ENCODE measurements at regions not wholly inside any gene's neighbourhood (a gene's known extent, or its start where the extent isn't known, plus 50 kb on each side); places are given as distances from the start of the nearest gene placed in this dataset.

DNA sequence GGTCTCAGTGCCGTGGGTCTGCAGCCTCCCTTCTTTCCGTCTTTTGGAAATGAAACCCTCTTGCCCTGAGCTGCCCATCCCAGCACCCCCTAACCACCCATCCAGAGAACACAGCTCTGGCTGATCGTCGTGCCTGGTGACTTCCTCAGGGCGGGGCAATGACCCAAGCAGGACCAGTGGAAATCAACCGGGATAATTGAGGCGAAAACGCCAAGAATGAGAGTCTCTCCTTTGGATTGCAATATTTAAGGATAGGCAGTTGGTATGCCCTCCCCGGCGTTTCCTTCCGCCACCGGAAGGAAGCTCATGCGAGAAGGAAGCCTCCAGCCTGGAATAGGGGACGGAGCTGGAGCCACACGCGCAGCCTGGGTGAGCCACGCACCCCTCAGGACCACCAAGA lies 73.7 kb upstream of the PFKP start:
- no peak overlapping the region for H3K4me2 ChIP-seq (ENCODE audit: insufficient read depth, low read length)
- H4K20me1 ChIP-seq (ENCODE audit: insufficient read depth, low read length): no peaks in the 10 kb centered on the region
- no peaks in the 10 kb centered on the region for H3K9me3 ChIP-seq (ENCODE audit: low read depth, low read length)
- H3K36me3 ChIP-seq (ENCODE audit: insufficient read depth, low read length): no peaks in the 10 kb centered on the region
- no peak overlapping the region for H3K27ac ChIP-seq (ENCODE audit: low read depth, low read length)
- H2AFZ ChIP-seq (ENCODE audit: low read length): no peak overlapping the region
- no peaks in the 10 kb centered on the region for H3K4me1 ChIP-seq (ENCODE audit: insufficient read depth, low read length)
- no peak for DNase-seq (ENCODE audit: insufficient read length, low spot score, missing footprints)
- TF ChIP-seq, protein P1, sequence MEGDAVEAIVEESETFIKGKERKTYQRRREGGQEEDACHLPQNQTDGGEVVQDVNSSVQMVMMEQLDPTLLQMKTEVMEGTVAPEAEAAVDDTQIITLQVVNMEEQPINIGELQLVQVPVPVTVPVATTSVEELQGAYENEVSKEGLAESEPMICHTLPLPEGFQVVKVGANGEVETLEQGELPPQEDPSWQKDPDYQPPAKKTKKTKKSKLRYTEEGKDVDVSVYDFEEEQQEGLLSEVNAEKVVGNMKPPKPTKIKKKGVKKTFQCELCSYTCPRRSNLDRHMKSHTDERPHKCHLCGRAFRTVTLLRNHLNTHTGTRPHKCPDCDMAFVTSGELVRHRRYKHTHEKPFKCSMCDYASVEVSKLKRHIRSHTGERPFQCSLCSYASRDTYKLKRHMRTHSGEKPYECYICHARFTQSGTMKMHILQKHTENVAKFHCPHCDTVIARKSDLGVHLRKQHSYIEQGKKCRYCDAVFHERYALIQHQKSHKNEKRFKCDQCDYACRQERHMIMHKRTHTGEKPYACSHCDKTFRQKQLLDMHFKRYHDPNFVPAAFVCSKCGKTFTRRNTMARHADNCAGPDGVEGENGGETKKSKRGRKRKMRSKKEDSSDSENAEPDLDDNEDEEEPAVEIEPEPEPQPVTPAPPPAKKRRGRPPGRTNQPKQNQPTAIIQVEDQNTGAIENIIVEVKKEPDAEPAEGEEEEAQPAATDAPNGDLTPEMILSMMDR (IDR thresholded peaks at IDR 0.05; ENCODE audit: extremely low read depth, low read depth, low read length): no peak
- no peaks in the 10 kb centered on the region for H3K79me2 ChIP-seq (ENCODE audit: insufficient read depth, low read length)
- H3K4me3 ChIP-seq (ENCODE audit: insufficient read depth, low read length): no peak overlapping the region
- H3K27me3 ChIP-seq (ENCODE audit: insufficient read depth, low read length): peaks cover 16% of the 10 kb centered on the region

DNA sequence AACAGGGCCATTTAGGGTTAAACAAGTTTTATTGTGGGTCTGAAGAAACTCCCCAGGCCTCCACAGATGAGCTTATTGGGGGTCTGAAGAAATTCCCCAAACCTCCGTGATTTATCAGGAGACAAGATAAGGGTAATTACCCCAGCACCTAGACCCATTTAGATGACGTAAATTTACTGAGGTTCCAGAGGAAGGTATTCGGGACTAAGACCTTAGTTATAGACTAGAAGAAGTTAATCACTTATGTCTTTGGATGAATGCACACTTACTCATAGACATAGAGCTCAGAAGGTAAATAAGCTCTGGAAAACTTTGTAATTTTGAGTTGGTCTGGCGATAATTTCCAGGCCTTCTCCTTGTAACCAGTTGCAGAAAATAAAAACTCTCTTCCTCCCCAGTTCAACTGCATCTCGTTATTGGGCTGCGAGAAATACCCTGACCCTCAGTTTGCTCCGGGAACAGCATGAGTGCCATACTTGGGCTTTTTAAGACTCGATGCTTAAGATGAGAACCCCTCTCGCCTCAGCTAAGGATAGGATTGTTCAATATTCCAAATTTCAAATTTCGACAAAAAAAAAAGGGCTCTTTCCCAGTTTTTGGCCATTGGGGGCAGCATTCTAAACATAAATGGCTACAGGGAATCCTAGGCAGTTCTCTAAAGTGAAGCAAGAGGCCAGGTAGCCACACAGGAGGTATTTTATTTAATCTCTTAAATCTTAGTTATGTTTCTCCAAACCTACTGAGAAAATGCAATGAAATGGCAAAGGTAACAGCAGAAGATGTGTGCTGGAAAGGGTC lies 74.7 kb upstream of the PFKP start:
- H3K27me3 ChIP-seq (ENCODE audit: insufficient read depth, low read length): peaks cover 16% of the 10 kb centered on the region
- H3K4me3 ChIP-seq (ENCODE audit: insufficient read depth, low read length): no peak overlapping the region
- DNase-seq (ENCODE audit: insufficient read length, low spot score, missing footprints): no peak
- H3K79me2 ChIP-seq (ENCODE audit: insufficient read depth, low read length): no peaks in the 10 kb centered on the region
- H4K20me1 ChIP-seq (ENCODE audit: insufficient read depth, low read length): no peaks in the 10 kb centered on the region
- no peaks in the 10 kb centered on the region for H3K9me3 ChIP-seq (ENCODE audit: low read depth, low read length)
- H3K36me3 ChIP-seq (ENCODE audit: insufficient read depth, low read length): no peaks in the 10 kb centered on the region
- no peak overlapping the region for H3K27ac ChIP-seq (ENCODE audit: low read depth, low read length)
- no peaks in the 10 kb centered on the region for H3K4me1 ChIP-seq (ENCODE audit: insufficient read depth, low read length)
- no peak overlapping the region for H3K4me2 ChIP-seq (ENCODE audit: insufficient read depth, low read length)
- H2AFZ ChIP-seq (ENCODE audit: low read length): no peak overlapping the region
- TF ChIP-seq, protein P1 (IDR thresholded peaks at IDR 0.05; ENCODE audit: extremely low read depth, low read depth, low read length): peak; percentile 42

DNA sequence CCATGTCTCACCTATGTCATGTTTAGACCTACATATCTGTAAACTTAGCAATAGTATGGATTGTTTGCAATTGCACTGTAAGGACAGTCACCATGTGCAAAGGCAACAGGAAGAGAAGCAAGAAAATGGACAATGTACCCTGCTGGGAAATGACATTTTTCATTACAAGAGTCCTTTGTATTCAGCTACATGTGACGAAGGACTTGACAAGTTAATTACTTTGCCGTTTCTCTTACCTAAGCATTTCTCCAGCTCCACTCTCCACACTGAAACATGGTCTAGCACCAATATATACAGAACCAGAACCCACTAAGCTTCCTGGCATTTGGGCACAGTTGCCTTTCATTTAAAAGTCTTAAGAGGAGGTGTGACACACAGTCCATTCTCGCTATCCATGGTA lies 76.6 kb upstream of the PFKP start:
- Histone ChIP-seq H3K4me2 (ENCODE audit: insufficient read depth, low read length) (no peak overlapping the region), H3K27ac (ENCODE audit: low read depth, low read length) (no peak overlapping the region), H4K20me1 (ENCODE audit: insufficient read depth, low read length) (no peaks in the 10 kb centered on the region), H3K36me3 (ENCODE audit: insufficient read depth, low read length) (no peaks in the 10 kb centered on the region), H3K27me3 (ENCODE audit: insufficient read depth, low read length) (peaks cover 16% of the 10 kb centered on the region), H3K4me3 (ENCODE audit: insufficient read depth, low read length) (no peak overlapping the region), H3K9me3 (ENCODE audit: low read depth, low read length) (no peaks in the 10 kb centered on the region), H3K79me2 (ENCODE audit: insufficient read depth, low read length) (no peaks in the 10 kb centered on the region), H3K4me1 (ENCODE audit: insufficient read depth, low read length) (peaks cover 6% of the 10 kb centered on the region), H2AFZ (ENCODE audit: low read length) (no peak overlapping the region)
- TF ChIP-seq, protein P1 (IDR thresholded peaks at IDR 0.05; ENCODE audit: extremely low read depth, low read depth, low read length): no peak
- DNase-seq (ENCODE audit: insufficient read length, low spot score, missing footprints): no peak

DNA sequence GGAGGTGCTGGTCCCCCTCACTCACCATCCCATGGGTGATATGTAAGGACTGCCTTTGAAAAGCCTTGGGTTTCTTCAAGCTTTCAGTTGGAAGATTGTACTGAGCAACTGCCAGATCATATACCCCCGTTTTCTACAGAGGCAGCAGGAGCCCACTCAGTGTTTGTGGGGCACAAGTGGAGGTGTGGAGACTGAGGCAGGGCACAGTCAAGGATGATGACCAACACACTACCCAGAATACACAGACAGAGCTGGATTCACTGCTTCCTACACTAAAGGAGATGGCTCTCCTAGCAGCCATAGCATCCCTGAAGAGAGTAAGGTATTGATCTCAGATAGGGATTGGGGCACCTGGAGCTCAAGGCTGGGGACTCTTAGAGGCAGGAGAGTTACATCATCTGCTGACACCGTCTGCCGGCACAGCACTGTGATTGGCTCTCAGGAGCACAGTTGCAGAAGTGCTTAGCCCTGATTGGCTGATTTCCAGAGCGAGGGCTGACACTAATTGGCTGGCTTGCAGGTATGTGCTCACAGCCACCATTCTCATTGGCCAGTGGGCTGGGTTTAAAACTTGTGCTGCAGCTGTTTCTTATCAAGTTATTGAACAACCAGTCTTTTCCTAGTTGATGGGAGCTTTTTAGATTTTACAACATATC lies 77.9 kb upstream of the PFKP start:
- no peak overlapping the region for H3K4me2 ChIP-seq (ENCODE audit: insufficient read depth, low read length)
- H3K27ac ChIP-seq (ENCODE audit: low read depth, low read length): no peak overlapping the region
- H3K9me3 ChIP-seq (ENCODE audit: low read depth, low read length): no peaks in the 10 kb centered on the region
- H4K20me1 ChIP-seq (ENCODE audit: insufficient read depth, low read length): no peaks in the 10 kb centered on the region
- H2AFZ ChIP-seq (ENCODE audit: low read length): no peak overlapping the region
- peaks cover 12% of the 10 kb centered on the region for H3K27me3 ChIP-seq (ENCODE audit: insufficient read depth, low read length)
- no peaks in the 10 kb centered on the region for H3K79me2 ChIP-seq (ENCODE audit: insufficient read depth, low read length)
- no peaks in the 10 kb centered on the region for H3K36me3 ChIP-seq (ENCODE audit: insufficient read depth, low read length)
- H3K4me3 ChIP-seq (ENCODE audit: insufficient read depth, low read length): no peak overlapping the region
- peaks cover 11% of the 10 kb centered on the region for H3K4me1 ChIP-seq (ENCODE audit: insufficient read depth, low read length)
- no peak for DNase-seq (ENCODE audit: insufficient read length, low spot score, missing footprints)
- TF ChIP-seq, protein P1 (IDR thresholded peaks at IDR 0.05; ENCODE audit: extremely low read depth, low read depth, low read length): no peak

Data from osteoblast (primary cell).